ENCODE measurements at regions not wholly inside any gene's neighbourhood (a gene's known extent, or its start where the extent isn't known, plus 50 kb on each side); places are given as distances from the start of the nearest gene placed in this dataset.

DNA sequence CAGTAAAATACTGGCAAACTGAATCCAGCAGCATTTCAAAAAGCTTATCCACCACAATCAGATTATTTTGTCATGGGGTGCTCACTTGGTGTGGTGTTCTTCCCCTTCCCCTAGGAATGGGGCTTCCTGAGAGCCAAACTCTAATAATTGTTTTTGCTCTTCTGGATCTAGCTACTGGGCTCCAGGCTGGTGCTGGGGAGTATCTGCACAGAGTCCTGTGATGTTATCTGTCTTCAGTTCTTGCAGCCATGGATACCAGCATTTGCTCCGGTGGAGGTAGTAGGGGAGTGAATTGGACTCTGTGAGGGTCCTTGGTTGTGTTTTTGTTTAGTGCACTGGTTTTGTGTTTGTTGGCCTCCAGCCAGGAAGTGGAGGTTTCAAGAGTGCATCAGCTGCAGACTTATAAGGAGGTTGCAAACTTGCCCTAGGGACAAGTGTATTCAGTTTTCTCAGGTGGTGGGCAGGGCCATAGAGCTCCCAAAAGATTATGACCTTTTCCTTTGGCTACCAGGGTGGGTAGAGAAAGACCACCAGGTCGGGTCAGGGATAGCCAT lies 308.5 kb upstream of the MAGI2 start:
- intact Hi-C loops (cut with micrococcal nuclease; ENCODE audit: unreplicated experiment) = no loop called here
- 0% methylated on average over 2 of the region's 2 CpGs for WGBS (ENCODE audit: insufficient coverage, insufficient replicate concordance, low lambda C conversion rate, missing lambda C conversion rate)
- POLR2A ChIA-PET = no interaction called here
- TF ChIP-seq, protein P1, sequence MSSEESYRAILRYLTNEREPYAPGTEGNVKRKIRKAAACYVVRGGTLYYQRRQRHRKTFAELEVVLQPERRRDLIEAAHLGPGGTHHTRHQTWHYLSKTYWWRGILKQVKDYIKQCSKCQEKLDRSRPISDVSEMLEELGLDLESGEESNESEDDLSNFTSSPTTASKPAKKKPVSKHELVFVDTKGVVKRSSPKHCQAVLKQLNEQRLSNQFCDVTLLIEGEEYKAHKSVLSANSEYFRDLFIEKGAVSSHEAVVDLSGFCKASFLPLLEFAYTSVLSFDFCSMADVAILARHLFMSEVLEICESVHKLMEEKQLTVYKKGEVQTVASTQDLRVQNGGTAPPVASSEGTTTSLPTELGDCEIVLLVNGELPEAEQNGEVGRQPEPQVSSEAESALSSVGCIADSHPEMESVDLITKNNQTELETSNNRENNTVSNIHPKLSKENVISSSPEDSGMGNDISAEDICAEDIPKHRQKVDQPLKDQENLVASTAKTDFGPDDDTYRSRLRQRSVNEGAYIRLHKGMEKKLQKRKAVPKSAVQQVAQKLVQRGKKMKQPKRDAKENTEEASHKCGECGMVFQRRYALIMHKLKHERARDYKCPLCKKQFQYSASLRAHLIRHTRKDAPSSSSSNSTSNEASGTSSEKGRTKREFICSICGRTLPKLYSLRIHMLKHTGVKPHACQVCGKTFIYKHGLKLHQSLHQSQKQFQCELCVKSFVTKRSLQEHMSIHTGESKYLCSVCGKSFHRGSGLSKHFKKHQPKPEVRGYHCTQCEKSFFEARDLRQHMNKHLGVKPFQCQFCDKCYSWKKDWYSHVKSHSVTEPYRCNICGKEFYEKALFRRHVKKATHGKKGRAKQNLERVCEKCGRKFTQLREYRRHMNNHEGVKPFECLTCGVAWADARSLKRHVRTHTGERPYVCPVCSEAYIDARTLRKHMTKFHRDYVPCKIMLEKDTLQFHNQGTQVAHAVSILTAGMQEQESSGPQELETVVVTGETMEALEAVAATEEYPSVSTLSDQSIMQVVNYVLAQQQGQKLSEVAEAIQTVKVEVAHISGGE (CRISPR knock-in tag; IDR thresholded peaks at IDR 0.05) = no peak
- TF ChIP-seq ZBED1 (IDR thresholded peaks at IDR 0.05; ENCODE audit: borderline replicate concordance) (no peak), HDAC2 (IDR thresholded peaks at IDR 0.05) (no peak), TCF7 (IDR thresholded peaks at IDR 0.05; ENCODE audit: borderline replicate concordance) (no peak), KLF5 (IDR thresholded peaks at IDR 0.05; ENCODE audit: partially characterized antibody) (no peak), HDGF (IDR thresholded peaks at IDR 0.05) (no peak), RBBP5 (conservative IDR thresholded peaks at IDR 0.05) (no peak), MXI1 (IDR thresholded peaks at IDR 0.05; ENCODE audit: low read depth, low read length) (no peak), ZZZ3 (IDR thresholded peaks at IDR 0.05; ENCODE audit: control insufficient read depth, insufficient read length, low read depth) (no peak), WRNIP1 (IDR thresholded peaks at IDR 0.05; ENCODE audit: borderline replicate concordance, low read depth, low read length) (no peak), RCOR1 (conservative IDR thresholded peaks at IDR 0.05; ENCODE audit: low read depth, low read length) (no peak), ESRRA (IDR thresholded peaks at IDR 0.05; ENCODE audit: low read length) (no peak), PAX8 (IDR thresholded peaks at IDR 0.05) (no peak), TBL1XR1 (IDR thresholded peaks at IDR 0.05; ENCODE audit: low read depth, low read length) (no peak)
- TF ChIP-seq, protein P2, sequence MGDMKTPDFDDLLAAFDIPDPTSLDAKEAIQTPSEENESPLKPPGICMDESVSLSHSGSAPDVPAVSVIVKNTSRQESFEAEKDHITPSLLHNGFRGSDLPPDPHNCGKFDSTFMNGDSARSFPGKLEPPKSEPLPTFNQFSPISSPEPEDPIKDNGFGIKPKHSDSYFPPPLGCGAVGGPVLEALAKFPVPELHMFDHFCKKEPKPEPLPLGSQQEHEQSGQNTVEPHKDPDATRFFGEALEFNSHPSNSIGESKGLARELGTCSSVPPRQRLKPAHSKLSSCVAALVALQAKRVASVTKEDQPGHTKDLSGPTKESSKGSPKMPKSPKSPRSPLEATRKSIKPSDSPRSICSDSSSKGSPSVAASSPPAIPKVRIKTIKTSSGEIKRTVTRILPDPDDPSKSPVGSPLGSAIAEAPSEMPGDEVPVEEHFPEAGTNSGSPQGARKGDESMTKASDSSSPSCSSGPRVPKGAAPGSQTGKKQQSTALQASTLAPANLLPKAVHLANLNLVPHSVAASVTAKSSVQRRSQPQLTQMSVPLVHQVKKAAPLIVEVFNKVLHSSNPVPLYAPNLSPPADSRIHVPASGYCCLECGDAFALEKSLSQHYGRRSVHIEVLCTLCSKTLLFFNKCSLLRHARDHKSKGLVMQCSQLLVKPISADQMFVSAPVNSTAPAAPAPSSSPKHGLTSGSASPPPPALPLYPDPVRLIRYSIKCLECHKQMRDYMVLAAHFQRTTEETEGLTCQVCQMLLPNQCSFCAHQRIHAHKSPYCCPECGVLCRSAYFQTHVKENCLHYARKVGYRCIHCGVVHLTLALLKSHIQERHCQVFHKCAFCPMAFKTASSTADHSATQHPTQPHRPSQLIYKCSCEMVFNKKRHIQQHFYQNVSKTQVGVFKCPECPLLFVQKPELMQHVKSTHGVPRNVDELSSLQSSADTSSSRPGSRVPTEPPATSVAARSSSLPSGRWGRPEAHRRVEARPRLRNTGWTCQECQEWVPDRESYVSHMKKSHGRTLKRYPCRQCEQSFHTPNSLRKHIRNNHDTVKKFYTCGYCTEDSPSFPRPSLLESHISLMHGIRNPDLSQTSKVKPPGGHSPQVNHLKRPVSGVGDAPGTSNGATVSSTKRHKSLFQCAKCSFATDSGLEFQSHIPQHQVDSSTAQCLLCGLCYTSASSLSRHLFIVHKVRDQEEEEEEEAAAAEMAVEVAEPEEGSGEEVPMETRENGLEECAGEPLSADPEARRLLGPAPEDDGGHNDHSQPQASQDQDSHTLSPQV (IDR thresholded peaks at IDR 0.05) = no peak
- TF ChIP-seq, protein P3, sequence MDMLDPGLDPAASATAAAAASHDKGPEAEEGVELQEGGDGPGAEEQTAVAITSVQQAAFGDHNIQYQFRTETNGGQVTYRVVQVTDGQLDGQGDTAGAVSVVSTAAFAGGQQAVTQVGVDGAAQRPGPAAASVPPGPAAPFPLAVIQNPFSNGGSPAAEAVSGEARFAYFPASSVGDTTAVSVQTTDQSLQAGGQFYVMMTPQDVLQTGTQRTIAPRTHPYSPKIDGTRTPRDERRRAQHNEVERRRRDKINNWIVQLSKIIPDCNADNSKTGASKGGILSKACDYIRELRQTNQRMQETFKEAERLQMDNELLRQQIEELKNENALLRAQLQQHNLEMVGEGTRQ (IDR thresholded peaks at IDR 0.05; ENCODE audit: borderline replicate concordance, low read depth, low read length) = no peak

More for the DNA sequence above, 308.5 kb upstream of the MAGI2 start:
- DNase-seq (ENCODE audit: low read depth, low spot score) (no peak), ATAC-seq (no peak), FAIRE-seq (no peak)
- CTCF ChIA-PET = no interaction called here
- Histone ChIP-seq H3K4me3 (no peak overlapping the region), H3K27me3 (replicated peaks in 1 of 2; ENCODE audit: control insufficient read depth in 2 of 2, insufficient read depth in 2 of 2, low read length in 1 of 2) (no peaks in the 10 kb centered on the region), H3K36me3 (ENCODE audit: control insufficient read depth in 2 of 2, insufficient read depth in 2 of 2, low read length in 1 of 2) (no peaks in the 10 kb centered on the region), H4K20me1 (ENCODE audit: control insufficient read depth, insufficient read depth) (no peaks in the 10 kb centered on the region), H3K9ac (ENCODE audit: control insufficient read depth, insufficient read depth, low read length) (no peak overlapping the region), H3K4me1 (ENCODE audit: control insufficient read depth, insufficient read depth, low read length) (no peaks in the 10 kb centered on the region), H3K27ac (ENCODE audit: control insufficient read depth, insufficient read depth) (no peak overlapping the region), H3K9me3 (replicated peaks; ENCODE audit: control insufficient read depth, insufficient read depth, low read length) (no peaks in the 10 kb centered on the region), H3K4me2 (ENCODE audit: control insufficient read depth, insufficient read depth) (no peak overlapping the region), H3K79me2 (ENCODE audit: control insufficient read depth, insufficient read depth, low read length) (no peaks in the 10 kb centered on the region), H2AFZ (ENCODE audit: control insufficient read depth, low read depth, low read length) (no peak overlapping the region)
- in situ Hi-C loops (cut with MboI) = no loop called here
- RAD21 ChIA-PET (ENCODE audit: unreplicated experiment) = no interaction called here
- SMC1A ChIA-PET (ENCODE audit: uncharacterized antibody, unreplicated experiment) = no interaction called here
- no TSS peak for BruUV-seq (replicated peaks)
